Testis (tissue), 2 donors: ENCODE measurements at regions not wholly inside any gene's neighbourhood (a gene's known extent, or its start where the extent isn't known, plus 50 kb on each side); places are given as distances from the start of the nearest gene placed in this dataset.

Experiments
- POLR2A ChIP-seq: fragments of 450-650 bp; IDR thresholded peaks from one replicate; pipeline ENCODE4 v1.6.1; 2017; ENCODE audit warnings: antibody characterized with exemption, mild to moderate bottlenecking, moderate library complexity
- TF ChIP-seq, protein P1 (sequence below), 3 experiments: fragments of 450-650 bp in 2 of 3; fragments of 200-600 bp in 1 of 3; sonication (generic) in 1 of 3; IDR thresholded peaks; one replicate each; pipeline ENCODE4 v1.5.1; 2016 to 2019; ENCODE audit warnings: antibody characterized with exemption in 3 of 3, mild to moderate bottlenecking in 2 of 3, moderate library complexity in 1 of 3

DNA sequence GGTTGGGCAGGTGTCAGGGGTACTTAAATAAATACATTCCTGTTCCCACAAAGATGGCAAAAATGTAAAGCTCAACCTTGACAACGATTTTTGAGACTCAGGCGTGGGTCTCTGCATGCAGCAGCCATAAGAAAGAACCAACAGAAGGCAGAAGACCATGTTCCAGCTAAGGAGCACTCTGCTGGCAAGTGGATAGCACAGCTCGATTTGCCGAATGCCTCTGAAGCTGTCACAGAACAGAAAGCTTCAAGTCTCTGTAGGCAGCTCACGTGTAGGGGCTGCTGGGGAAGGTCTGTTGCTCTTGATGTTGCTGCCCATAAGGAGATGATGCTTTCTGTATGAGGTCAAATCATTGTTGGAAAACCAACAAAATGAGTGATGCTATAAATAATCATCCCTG is 119.6 kb upstream of the GRIN3A start:
- TF ChIP-seq POLR2A, result no peak
- TF ChIP-seq, protein P1, sequence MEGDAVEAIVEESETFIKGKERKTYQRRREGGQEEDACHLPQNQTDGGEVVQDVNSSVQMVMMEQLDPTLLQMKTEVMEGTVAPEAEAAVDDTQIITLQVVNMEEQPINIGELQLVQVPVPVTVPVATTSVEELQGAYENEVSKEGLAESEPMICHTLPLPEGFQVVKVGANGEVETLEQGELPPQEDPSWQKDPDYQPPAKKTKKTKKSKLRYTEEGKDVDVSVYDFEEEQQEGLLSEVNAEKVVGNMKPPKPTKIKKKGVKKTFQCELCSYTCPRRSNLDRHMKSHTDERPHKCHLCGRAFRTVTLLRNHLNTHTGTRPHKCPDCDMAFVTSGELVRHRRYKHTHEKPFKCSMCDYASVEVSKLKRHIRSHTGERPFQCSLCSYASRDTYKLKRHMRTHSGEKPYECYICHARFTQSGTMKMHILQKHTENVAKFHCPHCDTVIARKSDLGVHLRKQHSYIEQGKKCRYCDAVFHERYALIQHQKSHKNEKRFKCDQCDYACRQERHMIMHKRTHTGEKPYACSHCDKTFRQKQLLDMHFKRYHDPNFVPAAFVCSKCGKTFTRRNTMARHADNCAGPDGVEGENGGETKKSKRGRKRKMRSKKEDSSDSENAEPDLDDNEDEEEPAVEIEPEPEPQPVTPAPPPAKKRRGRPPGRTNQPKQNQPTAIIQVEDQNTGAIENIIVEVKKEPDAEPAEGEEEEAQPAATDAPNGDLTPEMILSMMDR (IDR thresholded peaks at IDR 0.05), result no peak
